A673 (cell line): ENCODE measurements at regions not wholly inside any gene's neighbourhood (a gene's known extent, or its start where the extent isn't known, plus 50 kb on each side); places are given as distances from the start of the nearest gene placed in this dataset.

Experiments
- BruUV-seq: library from RNA; stranded (reverse); fragments of 400-500 nt; replicated peaks from 2 replicates; lab custom pipeline; 2021; lab: Mats Ljungman, UMichigan
- CTCF ChIA-PET: fragments of 300-600 bp; sonication (Branson Sonifier 250); formaldehyde crosslinking; loops from one replicate; lab custom pipeline; 2022; ENCODE audit warnings: antibody characterized with exemption; lab: Charles Lee
- POLR2A ChIA-PET: fragments of 300-600 bp; sonication (Branson Sonifier 250); formaldehyde crosslinking; loops from one replicate; lab custom pipeline; 2022; ENCODE audit warnings: antibody characterized with exemption; ENCODE audit not compliant: low non-redundant PET; lab: Charles Lee
- DNase-seq: peaks from one replicate; pipeline ENCODE4 v3.0.0-alpha.2; 2015; ENCODE audit warnings: low spot score
- H3K27ac ChIP-seq: fragments of 200-600 bp; sonication (generic); 2 replicates; pipeline ENCODE4 v1.5.1; 2016; ENCODE audit warnings: mixed run types, low read depth, mild to moderate bottlenecking, mixed read lengths, antibody characterized with exemption, low read length; ENCODE audit not compliant: poor library complexity, severe bottlenecking
- H3K27me3 ChIP-seq: fragments of 200-600 bp; sonication (generic); replicated peaks from 2 replicates; pipeline ENCODE4 v1.6.1; 2017; ENCODE audit warnings: mixed run types, low read depth, mild to moderate bottlenecking, mixed read lengths, antibody characterized with exemption, low read length; ENCODE audit not compliant: insufficient read depth, poor library complexity
- H3K36me3 ChIP-seq: fragments of 200-600 bp; sonication (generic); 2 replicates; pipeline ENCODE4 v1.6.1; 2016; ENCODE audit warnings: mixed run types, mild to moderate bottlenecking, mixed read lengths, antibody characterized with exemption, low read length; ENCODE audit not compliant: insufficient read depth, poor library complexity, severe bottlenecking
- H3K4me1 ChIP-seq: fragments of 200-600 bp; sonication (generic); 2 replicates; pipeline ENCODE4 v1.6.1; 2017; ENCODE audit warnings: mixed run types, mild to moderate bottlenecking, mixed read lengths, antibody characterized with exemption, low read length; ENCODE audit not compliant: insufficient read depth, poor library complexity, severe bottlenecking
- H3K4me3 ChIP-seq: fragments of 200-600 bp; sonication (generic); 2 replicates; pipeline ENCODE4 v1.5.1; 2016; ENCODE audit warnings: low read depth, mixed run types, mild to moderate bottlenecking, mixed read lengths, low read length; ENCODE audit not compliant: poor library complexity, severe bottlenecking
- H3K9me3 ChIP-seq: fragments of 200-600 bp; sonication (generic); 2 replicates; pipeline ENCODE4 v1.6.1; 2016; ENCODE audit warnings: mixed run types, low read depth, mild to moderate bottlenecking, mixed read lengths, antibody characterized with exemption, low read length; ENCODE audit not compliant: poor library complexity, severe bottlenecking
- CTCF ChIP-seq: fragments of 300-800, 200-600 bp; sonication (generic); conservative IDR thresholded peaks from 2 replicates; pipeline ENCODE4 v1.5.1; 2017; ENCODE audit warnings: low read depth, mild to moderate bottlenecking, antibody characterized with exemption, low read length, moderate library complexity, mixed read lengths
- EZH2 ChIP-seq: fragments of 200-600 bp; sonication (generic); IDR thresholded peaks from 2 replicates; pipeline ENCODE4 v1.6.1; 2017; ENCODE audit warnings: borderline replicate concordance, low read depth, mild to moderate bottlenecking, mixed read lengths, antibody characterized with exemption, low read length; ENCODE audit not compliant: poor library complexity, severe bottlenecking
- intact Hi-C: fragments of 100-400 bp; cut with micrococcal nuclease; formaldehyde crosslinking; loops from one replicate; pipeline ENCODE4 v1.10.0; 2022; ENCODE audit not compliant: unreplicated experiment

- Histone ChIP-seq H3K4me1 (no peaks in the 10 kb centered on the region), H3K4me3 (no peak overlapping the region), H3K27me3 (no peaks in the 10 kb centered on the region), H3K9me3 (no peaks in the 10 kb centered on the region), H3K36me3 (no peaks in the 10 kb centered on the region), H3K27ac (no peak overlapping the region)
- intact Hi-C loops = no loop called here
- DNase-seq = no peak
- BruUV-seq = no TSS peak
- ChIA-PET CTCF (no interaction called here), POLR2A (no interaction called here)
- TF ChIP-seq EZH2 (no peak), CTCF (no peak)
Measured at GRCh38 chr12:60529723-60530122, 933.9 kb downstream of the SLC16A7 start.

- H3K27ac ChIP-seq = no peak overlapping the region
Measured at GRCh38 chr12:60535363-60535762, 939.5 kb downstream of the SLC16A7 start.

GRCh38 chr12:60539592-60539991 is 943.8 kb downstream of the SLC16A7 start:
- Histone ChIP-seq H3K27me3 (no peaks in the 10 kb centered on the region), H3K4me1 (no peaks in the 10 kb centered on the region), H3K36me3 (no peaks in the 10 kb centered on the region), H3K9me3 (no peaks in the 10 kb centered on the region), H3K27ac (no peak overlapping the region), H3K4me3 (no peak overlapping the region)
- intact Hi-C loops = no loop called here
- ChIA-PET CTCF (no interaction called here), POLR2A (no interaction called here)
- BruUV-seq = no TSS peak
- DNase-seq = no peak
- no peak for TF ChIP-seq CTCF
- TF ChIP-seq EZH2 = no peak

More at GRCh38 chr12:60535363-60535762, 939.5 kb downstream of the SLC16A7 start:
- BruUV-seq = no TSS peak
- ChIA-PET POLR2A (no interaction called here), CTCF (no interaction called here)
- Histone ChIP-seq H3K4me3 (no peak overlapping the region), H3K27me3 (no peaks in the 10 kb centered on the region), H3K36me3 (no peaks in the 10 kb centered on the region), H3K9me3 (no peaks in the 10 kb centered on the region), H3K4me1 (no peaks in the 10 kb centered on the region)
- intact Hi-C loops = no loop called here
- no peak for TF ChIP-seq CTCF
- no peak for TF ChIP-seq EZH2
- no peak for DNase-seq
